Thyroid gland (tissue), 4 donors: ENCODE measurements at regions not wholly inside any gene's neighbourhood (a gene's known extent, or its start where the extent isn't known, plus 50 kb on each side); places are given as distances from the start of the nearest gene placed in this dataset.

Source experiments
- POLR2A ChIP-seq, 2 donors: fragments of 450-650 bp; IDR thresholded peaks; one replicate each; pipeline ENCODE4 v1.6.1; 2017; ENCODE audit warnings: antibody characterized with exemption in 2 of 2, mild to moderate bottlenecking in 2 of 2, moderate library complexity in 1 of 2
- TF ChIP-seq, protein P1 (sequence below), 6 experiments: fragments of 200-600 bp in 3 of 6; fragments of 450-650 bp in 3 of 6; sonication (generic) in 3 of 6; IDR thresholded peaks; one replicate each; pipeline ENCODE4 v1.5.1; 2016 to 2019; ENCODE audit warnings: antibody characterized with exemption in 6 of 6, mild to moderate bottlenecking in 2 of 6, inconsistent platforms in 1 of 6, moderate library complexity in 1 of 6

DNA sequence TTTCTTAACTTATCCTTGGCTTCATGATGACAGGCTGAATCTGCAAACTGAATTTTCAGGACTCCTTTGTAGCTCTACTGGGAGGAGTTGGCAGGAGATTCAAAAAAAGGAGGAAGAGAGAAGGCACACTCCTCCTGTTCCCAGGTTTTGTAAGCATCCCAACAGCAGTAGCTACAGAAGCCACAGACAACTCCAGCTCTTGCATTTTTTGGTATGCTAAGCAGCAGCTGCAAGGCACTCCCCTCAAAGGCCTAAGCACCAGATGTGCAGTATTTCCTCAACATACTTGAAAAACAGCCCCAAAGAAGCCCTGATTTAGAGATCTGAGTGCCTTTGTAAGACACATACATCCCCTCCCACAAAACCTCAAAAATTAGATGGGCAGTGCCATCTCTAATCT is 328.6 kb upstream of the SYNCRIP start:
- TF ChIP-seq, protein P1, sequence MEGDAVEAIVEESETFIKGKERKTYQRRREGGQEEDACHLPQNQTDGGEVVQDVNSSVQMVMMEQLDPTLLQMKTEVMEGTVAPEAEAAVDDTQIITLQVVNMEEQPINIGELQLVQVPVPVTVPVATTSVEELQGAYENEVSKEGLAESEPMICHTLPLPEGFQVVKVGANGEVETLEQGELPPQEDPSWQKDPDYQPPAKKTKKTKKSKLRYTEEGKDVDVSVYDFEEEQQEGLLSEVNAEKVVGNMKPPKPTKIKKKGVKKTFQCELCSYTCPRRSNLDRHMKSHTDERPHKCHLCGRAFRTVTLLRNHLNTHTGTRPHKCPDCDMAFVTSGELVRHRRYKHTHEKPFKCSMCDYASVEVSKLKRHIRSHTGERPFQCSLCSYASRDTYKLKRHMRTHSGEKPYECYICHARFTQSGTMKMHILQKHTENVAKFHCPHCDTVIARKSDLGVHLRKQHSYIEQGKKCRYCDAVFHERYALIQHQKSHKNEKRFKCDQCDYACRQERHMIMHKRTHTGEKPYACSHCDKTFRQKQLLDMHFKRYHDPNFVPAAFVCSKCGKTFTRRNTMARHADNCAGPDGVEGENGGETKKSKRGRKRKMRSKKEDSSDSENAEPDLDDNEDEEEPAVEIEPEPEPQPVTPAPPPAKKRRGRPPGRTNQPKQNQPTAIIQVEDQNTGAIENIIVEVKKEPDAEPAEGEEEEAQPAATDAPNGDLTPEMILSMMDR (IDR thresholded peaks at IDR 0.05), result no peak
- no peak for TF ChIP-seq POLR2A (IDR thresholded peaks at IDR 0.05)
